A549 (cell line): ENCODE measurements at regions not wholly inside any gene's neighbourhood (a gene's known extent, or its start where the extent isn't known, plus 50 kb on each side); places are given as distances from the start of the nearest gene placed in this dataset.

ENCODE experiments used
- ATAC-seq, 2 experiments: fragments of 200-7000 bp in 1 of 2; fragments of >200 bp in 1 of 2; cut with Nextera tagmentation in 1 of 2; cut with Tn5 transposase in 1 of 2; 3 replicates each; pipeline versions ENCODE4 v1.8.0 to v1.9.1; 2018 to 2020; ENCODE audit warnings: mild to moderate bottlenecking in 1 of 2, moderate library complexity in 1 of 2
- CTCF ChIA-PET: fragments of 300-600 bp; sonication (Branson Sonifier 250); formaldehyde crosslinking; extraction: SDS; loops from one replicate; lab custom pipeline; 2021; ENCODE audit warnings: antibody characterized with exemption, inconsistent platforms; lab: Yijun Ruan, JAX
- POLR2A ChIA-PET: fragments of 350-600 bp; formaldehyde crosslinking; extraction: SDS; loops from one replicate; lab custom pipeline; 2021; ENCODE audit warnings: antibody characterized with exemption, inconsistent platforms; lab: Yijun Ruan, JAX
- DNase-seq, 2 experiments: peaks; one replicate each; pipeline versions ENCODE4 v3.0.0 to v3.0.0-alpha.2; 2011 to 2016; ENCODE audit warnings: low read depth in 1 of 2, low spot score in 1 of 2
- FAIRE-seq: peaks from 2 replicates; lab custom pipeline; 2011; peaks lifted over from hg19 to GRCh38; lab: Jason Lieb, UNC
- H3K27ac ChIP-seq, 2 experiments: fragments of >200 bp; sonication (Bioruptor Twin); formaldehyde crosslinking; 3 replicates each; pipeline ENCODE4 v1.5.1; 2016 to 2017
- H3K4me1 ChIP-seq: fragments of >200 bp; sonication (Bioruptor Twin); formaldehyde crosslinking; 3 replicates; pipeline ENCODE4 v1.6.1; 2016
- H3K4me2 ChIP-seq: fragments of >200 bp; sonication (Bioruptor Twin); formaldehyde crosslinking; 3 replicates; pipeline ENCODE4 v1.6.1; 2016
- H3K4me3 ChIP-seq: fragments of >200 bp; sonication (Bioruptor Twin); formaldehyde crosslinking; 3 replicates; pipeline ENCODE4 v1.5.1; 2016
- H3K9me3 ChIP-seq: fragments of >200 bp; sonication (Bioruptor Twin); formaldehyde crosslinking; 3 replicates; pipeline ENCODE4 v1.6.1; 2016
- BHLHE40 ChIP-seq: IDR thresholded peaks from 2 replicates; pipeline ENCODE4 v1.6.1; 2012; ENCODE audit warnings: low read depth, low read length, inconsistent platforms
- CEBPB ChIP-seq, 2 experiments: fragments of >200 bp in 1 of 2; sonication (Bioruptor Twin) in 1 of 2; formaldehyde crosslinking in 1 of 2; IDR thresholded peaks; 2 replicates each; pipeline ENCODE4 v1.6.1; 2012 to 2016
- CHD4 ChIP-seq: fragments of 200-600 bp; sonication (generic); IDR thresholded peaks from 2 replicates; pipeline ENCODE4 v1.6.1; 2016; ENCODE audit warnings: antibody characterized with exemption, mild to moderate bottlenecking, borderline replicate concordance
- EHF ChIP-seq: fragments of 250-450 bp; sonication (Bioruptor Pico); IDR thresholded peaks from 2 replicates; pipeline ENCODE4 v1.5.0; 2020; ENCODE audit warnings: mild to moderate bottlenecking
- EHMT2 ChIP-seq: fragments of 200-600 bp; sonication (generic); IDR thresholded peaks from 2 replicates; pipeline ENCODE4 v1.6.1; 2016; ENCODE audit warnings: antibody characterized with exemption, low read depth, mild to moderate bottlenecking, moderate library complexity
- EP300 ChIP-seq, 2 experiments: fragments of >200 bp; sonication (Bioruptor Twin); formaldehyde crosslinking; IDR thresholded peaks; 2 replicates in 1 of 2; 3 replicates in 1 of 2; pipeline ENCODE4 v1.6.1; 2016 to 2017
- FOSB ChIP-seq: fragments of 250-450 bp; sonication (Bioruptor Pico); IDR thresholded peaks from 2 replicates; pipeline ENCODE4 v1.5.0; 2020; ENCODE audit warnings: mild to moderate bottlenecking, moderate library complexity
- FOSL2 ChIP-seq, 2 experiments: fragments of 450-650 bp in 1 of 2; fragments of >200 bp in 1 of 2; sonication (Bioruptor Twin) in 1 of 2; formaldehyde crosslinking; IDR thresholded peaks; 2 replicates each; pipeline versions ENCODE4 v1.5.0 to v1.6.1; 2016 to 2020; ENCODE audit warnings: mild to moderate bottlenecking in 1 of 2, moderate library complexity in 1 of 2
- HDAC2 ChIP-seq: fragments of 200-600 bp; sonication (generic); IDR thresholded peaks from 2 replicates; pipeline ENCODE4 v1.6.1; 2016
- HOXB13 ChIP-seq: fragments of 250-450 bp; sonication (Bioruptor Pico); IDR thresholded peaks from 2 replicates; pipeline ENCODE4 v1.5.0; 2020; ENCODE audit warnings: low read depth, mild to moderate bottlenecking, moderate library complexity
- HOXB5 ChIP-seq: fragments of 250-450 bp; sonication (Bioruptor Pico); IDR thresholded peaks from 2 replicates; pipeline ENCODE4 v1.5.0; 2020; ENCODE audit warnings: mild to moderate bottlenecking, moderate library complexity
- JUN ChIP-seq, 2 experiments: fragments of >200 bp; sonication (Bioruptor Twin); formaldehyde crosslinking; IDR thresholded peaks; 2 replicates in 1 of 2; 3 replicates in 1 of 2; pipeline ENCODE4 v1.6.1; 2016 to 2017
- NFE2L2 ChIP-seq: fragments of 150-350 bp; conservative IDR thresholded peaks from 2 replicates; pipeline ENCODE4 v1.6.1; 2014; ENCODE audit warnings: low read length
- NPAS2 ChIP-seq: fragments of 250-450 bp; sonication (Bioruptor Pico); IDR thresholded peaks from 2 replicates; pipeline ENCODE4 v1.8.0; 2022; ENCODE audit warnings: mild to moderate bottlenecking, moderate library complexity, borderline replicate concordance
- NR3C1 ChIP-seq: fragments of >200 bp; sonication (Bioruptor Twin); formaldehyde crosslinking; IDR thresholded peaks from 3 replicates; pipeline ENCODE4 v1.6.1; 2017
- PHF8 ChIP-seq: fragments of 200-600 bp; sonication (generic); IDR thresholded peaks from 2 replicates; pipeline ENCODE4 v1.6.1; 2016; ENCODE audit warnings: low read depth, mild to moderate bottlenecking, antibody characterized with exemption, moderate library complexity, borderline replicate concordance
- POLR2A ChIP-seq: IDR thresholded peaks from 2 replicates; pipeline ENCODE4 v1.6.1; 2012; ENCODE audit warnings: mild to moderate bottlenecking, low read length
- RAD21 ChIP-seq, 2 experiments: fragments of >200 bp in 1 of 2; sonication (Bioruptor Twin) in 1 of 2; formaldehyde crosslinking in 1 of 2; IDR thresholded peaks in 1 of 2; conservative IDR thresholded peaks in 1 of 2; 2 replicates in 1 of 2; 3 replicates in 1 of 2; pipeline ENCODE4 v1.6.1; 2012 to 2018; ENCODE audit warnings: inconsistent platforms in 1 of 2
- RARB ChIP-seq: fragments of 250-450 bp; sonication (Bioruptor Pico); IDR thresholded peaks from 2 replicates; pipeline ENCODE4 v1.8.0; 2021; ENCODE audit warnings: mild to moderate bottlenecking, moderate library complexity
- SMC3 ChIP-seq: fragments of >200 bp; sonication (Bioruptor Twin); formaldehyde crosslinking; IDR thresholded peaks from 3 replicates; pipeline ENCODE4 v1.6.1; 2018; ENCODE audit warnings: inconsistent platforms
- WGBS: methylation state at CpG from one replicate; pipeline ENCODE4 v1.1.6; 2017; ENCODE audit errors: missing lambda C conversion rate; 5-methylcytosine and 5-hydroxymethylcytosine counted together
- TF ChIP-seq, protein P1 (sequence below): fragments of >200 bp; sonication (Bioruptor Twin); formaldehyde crosslinking; IDR thresholded peaks from 3 replicates; pipeline ENCODE4 v1.6.1; 2016
- TF ChIP-seq, protein P2 (sequence below): fragments of 150-350 bp; IDR thresholded peaks from 2 replicates; pipeline ENCODE4 v1.6.1; 2014; ENCODE audit warnings: low read depth, mild to moderate bottlenecking, low read length
- TF ChIP-seq, protein P3 (sequence below): fragments of 450-650 bp; IDR thresholded peaks from 2 replicates; pipeline ENCODE4 v1.6.1; 2014; ENCODE audit warnings: antibody characterized with exemption
- TF ChIP-seq, protein P4 (sequence below): IDR thresholded peaks from 2 replicates; pipeline ENCODE4 v1.6.1; 2012
- TF ChIP-seq, protein P5 (sequence below): fragments of 250-450 bp; sonication (Bioruptor Pico); IDR thresholded peaks from 2 replicates; pipeline ENCODE4 v1.5.0; 2020; ENCODE audit warnings: low read depth, mild to moderate bottlenecking, moderate library complexity
- TF ChIP-seq, protein P6 (sequence below): fragments of >200 bp; sonication (Bioruptor Twin); formaldehyde crosslinking; IDR thresholded peaks from 3 replicates; pipeline ENCODE4 v1.5.1; 2016

DNA sequence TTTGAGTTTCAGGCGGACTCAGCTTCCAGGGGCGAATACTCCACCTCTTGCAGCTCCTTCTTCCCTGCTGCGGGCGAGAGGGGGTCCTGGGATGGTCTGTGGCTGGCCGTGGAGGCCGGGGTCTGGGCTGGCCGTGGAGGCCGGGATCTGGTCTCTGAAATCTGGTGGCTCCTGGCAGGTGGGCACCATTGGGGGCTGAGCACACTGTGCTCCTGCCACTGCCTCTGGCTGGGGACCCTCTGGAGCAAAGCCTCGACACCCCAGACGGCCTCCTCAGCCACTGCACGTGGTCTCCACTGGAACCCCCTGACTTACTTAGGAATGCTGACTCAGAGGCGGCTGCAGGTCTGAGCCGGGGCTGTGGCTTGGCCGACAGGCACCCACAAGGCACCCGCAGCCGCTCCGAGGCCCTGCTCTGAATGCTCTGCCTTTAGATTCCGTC, 100.1 kb upstream of the ALKAL2 start:
- Histone ChIP-seq H3K4me3 (no peak overlapping the region), H3K4me1 (no peaks in the 10 kb centered on the region), H3K9me3 (peaks cover 22% of the 10 kb centered on the region), H3K27ac (no peak overlapping the region), H3K4me2 (no peak overlapping the region)
- FAIRE-seq (no peak), DNase-seq (no peak), ATAC-seq (no peak)
- WGBS, result 40% methylated on average over 16 of the region's 18 CpGs
- ChIA-PET POLR2A (no interaction called here), CTCF (no interaction called here)
- TF ChIP-seq, protein P1, sequence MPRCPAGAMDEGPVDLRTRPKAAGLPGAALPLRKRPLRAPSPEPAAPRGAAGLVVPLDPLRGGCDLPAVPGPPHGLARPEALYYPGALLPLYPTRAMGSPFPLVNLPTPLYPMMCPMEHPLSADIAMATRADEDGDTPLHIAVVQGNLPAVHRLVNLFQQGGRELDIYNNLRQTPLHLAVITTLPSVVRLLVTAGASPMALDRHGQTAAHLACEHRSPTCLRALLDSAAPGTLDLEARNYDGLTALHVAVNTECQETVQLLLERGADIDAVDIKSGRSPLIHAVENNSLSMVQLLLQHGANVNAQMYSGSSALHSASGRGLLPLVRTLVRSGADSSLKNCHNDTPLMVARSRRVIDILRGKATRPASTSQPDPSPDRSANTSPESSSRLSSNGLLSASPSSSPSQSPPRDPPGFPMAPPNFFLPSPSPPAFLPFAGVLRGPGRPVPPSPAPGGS, result no peak
- no peak for TF ChIP-seq PHF8
- TF ChIP-seq JUN (IDR thresholded peaks at IDR 0.05), result no peak
- no peak for TF ChIP-seq POLR2A
- TF ChIP-seq, protein P2, sequence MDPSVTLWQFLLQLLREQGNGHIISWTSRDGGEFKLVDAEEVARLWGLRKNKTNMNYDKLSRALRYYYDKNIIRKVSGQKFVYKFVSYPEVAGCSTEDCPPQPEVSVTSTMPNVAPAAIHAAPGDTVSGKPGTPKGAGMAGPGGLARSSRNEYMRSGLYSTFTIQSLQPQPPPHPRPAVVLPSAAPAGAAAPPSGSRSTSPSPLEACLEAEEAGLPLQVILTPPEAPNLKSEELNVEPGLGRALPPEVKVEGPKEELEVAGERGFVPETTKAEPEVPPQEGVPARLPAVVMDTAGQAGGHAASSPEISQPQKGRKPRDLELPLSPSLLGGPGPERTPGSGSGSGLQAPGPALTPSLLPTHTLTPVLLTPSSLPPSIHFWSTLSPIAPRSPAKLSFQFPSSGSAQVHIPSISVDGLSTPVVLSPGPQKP, result no peak
- TF ChIP-seq NR3C1, result no peak
- TF ChIP-seq EHMT2, result no peak
- no peak for TF ChIP-seq NPAS2 (CRISPR knock-in tag)
- TF ChIP-seq, protein P3, sequence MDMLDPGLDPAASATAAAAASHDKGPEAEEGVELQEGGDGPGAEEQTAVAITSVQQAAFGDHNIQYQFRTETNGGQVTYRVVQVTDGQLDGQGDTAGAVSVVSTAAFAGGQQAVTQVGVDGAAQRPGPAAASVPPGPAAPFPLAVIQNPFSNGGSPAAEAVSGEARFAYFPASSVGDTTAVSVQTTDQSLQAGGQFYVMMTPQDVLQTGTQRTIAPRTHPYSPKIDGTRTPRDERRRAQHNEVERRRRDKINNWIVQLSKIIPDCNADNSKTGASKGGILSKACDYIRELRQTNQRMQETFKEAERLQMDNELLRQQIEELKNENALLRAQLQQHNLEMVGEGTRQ, result no peak
- TF ChIP-seq CEBPB (IDR thresholded peaks at IDR 0.05), result no peak
- TF ChIP-seq, protein P4, sequence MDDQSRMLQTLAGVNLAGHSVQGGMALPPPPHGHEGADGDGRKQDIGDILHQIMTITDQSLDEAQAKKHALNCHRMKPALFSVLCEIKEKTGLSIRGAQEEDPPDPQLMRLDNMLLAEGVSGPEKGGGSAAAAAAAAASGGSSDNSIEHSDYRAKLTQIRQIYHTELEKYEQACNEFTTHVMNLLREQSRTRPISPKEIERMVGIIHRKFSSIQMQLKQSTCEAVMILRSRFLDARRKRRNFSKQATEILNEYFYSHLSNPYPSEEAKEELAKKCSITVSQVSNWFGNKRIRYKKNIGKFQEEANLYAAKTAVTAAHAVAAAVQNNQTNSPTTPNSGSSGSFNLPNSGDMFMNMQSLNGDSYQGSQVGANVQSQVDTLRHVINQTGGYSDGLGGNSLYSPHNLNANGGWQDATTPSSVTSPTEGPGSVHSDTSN, result no peak
- TF ChIP-seq HDAC2, result no peak
- no peak for TF ChIP-seq HOXB5
- TF ChIP-seq FOSB (CRISPR knock-in tag), result no peak

DNA sequence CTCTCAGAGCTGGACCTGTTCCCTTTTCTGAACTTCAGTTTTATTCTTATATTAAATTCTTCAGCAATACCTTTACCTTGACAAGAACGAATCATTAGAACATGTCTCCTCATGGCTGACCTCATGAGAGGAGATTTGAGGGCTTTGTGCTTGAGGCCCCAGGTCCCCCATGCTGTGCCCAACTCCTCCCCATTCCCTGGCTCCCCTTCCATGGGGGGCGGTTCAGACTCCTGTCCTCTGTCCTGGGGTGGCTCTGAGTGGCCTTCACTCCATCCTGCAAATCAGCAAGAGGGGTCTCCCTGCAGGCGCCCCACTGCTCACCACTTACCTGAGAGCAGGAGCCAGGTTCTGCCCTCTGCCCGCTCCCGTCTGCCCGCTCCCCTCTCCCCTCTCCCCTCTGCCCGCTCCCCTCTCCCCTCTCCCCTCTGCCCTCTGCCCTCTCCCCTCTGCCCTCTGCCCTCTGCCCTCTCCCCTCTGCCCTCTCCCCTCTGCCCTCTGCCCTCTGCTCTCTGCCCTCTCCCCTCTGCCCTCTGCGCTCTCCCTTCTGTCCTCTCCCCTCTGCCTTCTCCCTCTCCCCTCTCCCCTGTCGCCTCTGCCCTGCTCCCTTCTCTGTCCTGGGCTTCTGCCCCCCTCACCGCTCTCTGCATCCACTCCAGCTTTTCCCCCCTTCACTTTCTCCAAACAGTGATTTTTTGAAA, 98.7 kb upstream of the ALKAL2 start:
- ATAC-seq (no peak), FAIRE-seq (no peak), DNase-seq (no peak)
- 39% methylated on average over 9 of the region's 10 CpGs for WGBS
- peaks cover 17% of the 10 kb centered on the region for H3K9me3 ChIP-seq
- H3K4me2 ChIP-seq, result no peak overlapping the region
- ChIA-PET POLR2A (no interaction called here), CTCF (no interaction called here)
- H3K27ac ChIP-seq, result no peak overlapping the region
- TF ChIP-seq RARB (no peak), HOXB13 (no peak), EP300 (IDR thresholded peaks at IDR 0.05) (no peak), BHLHE40 (no peak), RAD21 (conservative IDR thresholded peaks at IDR 0.05 in 1 of 2, IDR thresholded peaks at IDR 0.05 in 1 of 2) (no peak), EHF (no peak), SMC3 (no peak), NPAS2 (CRISPR knock-in tag) (no peak), CHD4 (no peak), FOSL2 (IDR thresholded peaks at IDR 0.05) (no peak), FOSL2 (CRISPR knock-in tag; IDR thresholded peaks at IDR 0.05) (no peak), NFE2L2 (no peak)
- TF ChIP-seq, protein P5, sequence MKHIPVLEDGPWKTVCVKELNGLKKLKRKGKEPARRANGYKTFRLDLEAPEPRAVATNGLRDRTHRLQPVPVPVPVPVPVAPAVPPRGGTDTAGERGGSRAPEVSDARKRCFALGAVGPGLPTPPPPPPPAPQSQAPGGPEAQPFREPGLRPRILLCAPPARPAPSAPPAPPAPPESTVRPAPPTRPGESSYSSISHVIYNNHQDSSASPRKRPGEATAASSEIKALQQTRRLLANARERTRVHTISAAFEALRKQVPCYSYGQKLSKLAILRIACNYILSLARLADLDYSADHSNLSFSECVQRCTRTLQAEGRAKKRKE, result no peak
- TF ChIP-seq, protein P6, sequence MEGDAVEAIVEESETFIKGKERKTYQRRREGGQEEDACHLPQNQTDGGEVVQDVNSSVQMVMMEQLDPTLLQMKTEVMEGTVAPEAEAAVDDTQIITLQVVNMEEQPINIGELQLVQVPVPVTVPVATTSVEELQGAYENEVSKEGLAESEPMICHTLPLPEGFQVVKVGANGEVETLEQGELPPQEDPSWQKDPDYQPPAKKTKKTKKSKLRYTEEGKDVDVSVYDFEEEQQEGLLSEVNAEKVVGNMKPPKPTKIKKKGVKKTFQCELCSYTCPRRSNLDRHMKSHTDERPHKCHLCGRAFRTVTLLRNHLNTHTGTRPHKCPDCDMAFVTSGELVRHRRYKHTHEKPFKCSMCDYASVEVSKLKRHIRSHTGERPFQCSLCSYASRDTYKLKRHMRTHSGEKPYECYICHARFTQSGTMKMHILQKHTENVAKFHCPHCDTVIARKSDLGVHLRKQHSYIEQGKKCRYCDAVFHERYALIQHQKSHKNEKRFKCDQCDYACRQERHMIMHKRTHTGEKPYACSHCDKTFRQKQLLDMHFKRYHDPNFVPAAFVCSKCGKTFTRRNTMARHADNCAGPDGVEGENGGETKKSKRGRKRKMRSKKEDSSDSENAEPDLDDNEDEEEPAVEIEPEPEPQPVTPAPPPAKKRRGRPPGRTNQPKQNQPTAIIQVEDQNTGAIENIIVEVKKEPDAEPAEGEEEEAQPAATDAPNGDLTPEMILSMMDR, result no peak
- H3K4me1 ChIP-seq, result no peaks in the 10 kb centered on the region
- no peak overlapping the region for H3K4me3 ChIP-seq
